Right atrium auricular region (tissue), 2 donors: ENCODE measurements at regions not wholly inside any gene's neighbourhood (a gene's known extent, or its start where the extent isn't known, plus 50 kb on each side); places are given as distances from the start of the nearest gene placed in this dataset.

Source experiments
- DNase-seq: peaks from one replicate; pipeline ENCODE4 v3.0.0-alpha.2; 2019; ENCODE audit warnings: low spot score
- H3K27ac ChIP-seq, 2 donors: fragments of 200-600 bp; sonication (generic); 1 replicate in 1 of 2; 2 replicates in 1 of 2; pipeline ENCODE4 v1.5.1; 2016 to 2019
- H3K27me3 ChIP-seq, 2 donors: fragments of 200-600 bp; sonication (generic); one replicate each; pipeline versions ENCODE4 v1.5.1 to v1.6.0; 2017 to 2019
- H3K36me3 ChIP-seq: fragments of 200-600 bp; sonication (generic); one replicate; pipeline ENCODE4 v1.5.1; 2016
- H3K4me1 ChIP-seq, 2 donors: fragments of 200-600 bp; sonication (generic); one replicate each; pipeline versions ENCODE4 v1.5.1 to v1.6.0; 2017 to 2019
- H3K4me3 ChIP-seq, 2 donors: fragments of 200-600 bp; sonication (generic); 1 replicate in 1 of 2; 2 replicates in 1 of 2; pipeline ENCODE4 v1.5.1; 2017 to 2019; ENCODE audit warnings: mild to moderate bottlenecking in 1 of 2, moderate library complexity in 1 of 2
- H3K9me3 ChIP-seq, 2 donors: fragments of 200-600 bp; sonication (generic); one replicate each; pipeline ENCODE4 v1.5.1; 2019
- TF ChIP-seq, protein P1 (sequence below), 2 donors: fragments of 200-600 bp; sonication (generic); IDR thresholded peaks; one replicate each; pipeline ENCODE4 v1.5.1; 2019; ENCODE audit warnings: antibody characterized with exemption in 2 of 2

DNA sequence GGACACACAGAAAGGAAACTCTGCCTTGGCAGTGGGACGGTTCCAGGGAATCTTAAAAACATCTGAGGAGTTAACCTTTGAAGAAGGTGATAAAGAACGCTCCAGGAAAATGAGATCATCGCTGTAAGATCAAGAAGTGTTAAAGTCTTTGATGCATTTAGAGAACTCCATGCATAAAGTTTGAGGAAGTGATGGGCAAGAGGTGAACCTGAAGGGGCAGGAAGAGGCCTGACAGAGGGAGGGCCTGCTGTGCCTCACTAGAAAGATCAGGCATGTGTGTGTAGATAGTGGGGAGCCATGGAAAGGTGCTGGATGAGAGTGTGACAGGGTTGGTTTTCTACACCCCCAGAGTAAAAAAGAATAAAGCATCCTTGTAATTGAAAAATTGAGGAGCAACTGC lies 889.2 kb downstream of the MCTP2 start:
- no peaks in the 10 kb centered on the region for H3K9me3 ChIP-seq

DNA sequence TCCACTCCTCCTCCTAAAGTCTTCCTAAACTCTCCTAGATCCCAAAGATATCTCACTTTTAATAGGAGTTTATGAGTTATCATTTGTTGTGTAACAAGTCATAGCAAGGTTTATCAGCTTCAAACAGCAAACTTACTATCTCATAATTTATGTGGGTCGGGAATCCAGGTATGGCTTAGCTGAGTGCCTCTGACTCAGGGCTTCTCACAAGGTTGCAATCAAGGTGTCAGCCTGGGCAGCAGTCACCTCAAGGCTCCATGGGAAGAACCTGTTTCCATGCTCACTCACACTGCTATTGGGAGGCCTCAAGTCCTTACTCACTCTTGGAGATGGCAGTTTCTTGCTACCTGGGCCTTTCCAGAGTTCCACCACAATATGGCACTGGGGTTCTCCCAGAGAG lies 889.8 kb downstream of the MCTP2 start:
- Histone ChIP-seq H3K4me3 (no peak overlapping the region), H3K4me1 (no peaks in the 10 kb centered on the region), H3K9me3 (no peaks in the 10 kb centered on the region), H3K36me3 (no peaks in the 10 kb centered on the region), H3K27ac (no peak overlapping the region), H3K27me3 (no peaks in the 10 kb centered on the region)
- no peak for DNase-seq
- TF ChIP-seq, protein P1, sequence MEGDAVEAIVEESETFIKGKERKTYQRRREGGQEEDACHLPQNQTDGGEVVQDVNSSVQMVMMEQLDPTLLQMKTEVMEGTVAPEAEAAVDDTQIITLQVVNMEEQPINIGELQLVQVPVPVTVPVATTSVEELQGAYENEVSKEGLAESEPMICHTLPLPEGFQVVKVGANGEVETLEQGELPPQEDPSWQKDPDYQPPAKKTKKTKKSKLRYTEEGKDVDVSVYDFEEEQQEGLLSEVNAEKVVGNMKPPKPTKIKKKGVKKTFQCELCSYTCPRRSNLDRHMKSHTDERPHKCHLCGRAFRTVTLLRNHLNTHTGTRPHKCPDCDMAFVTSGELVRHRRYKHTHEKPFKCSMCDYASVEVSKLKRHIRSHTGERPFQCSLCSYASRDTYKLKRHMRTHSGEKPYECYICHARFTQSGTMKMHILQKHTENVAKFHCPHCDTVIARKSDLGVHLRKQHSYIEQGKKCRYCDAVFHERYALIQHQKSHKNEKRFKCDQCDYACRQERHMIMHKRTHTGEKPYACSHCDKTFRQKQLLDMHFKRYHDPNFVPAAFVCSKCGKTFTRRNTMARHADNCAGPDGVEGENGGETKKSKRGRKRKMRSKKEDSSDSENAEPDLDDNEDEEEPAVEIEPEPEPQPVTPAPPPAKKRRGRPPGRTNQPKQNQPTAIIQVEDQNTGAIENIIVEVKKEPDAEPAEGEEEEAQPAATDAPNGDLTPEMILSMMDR (IDR thresholded peaks at IDR 0.05), result no peak

More for the DNA sequence above, 889.2 kb downstream of the MCTP2 start:
- no peak for DNase-seq
- Histone ChIP-seq H3K27me3 (no peaks in the 10 kb centered on the region), H3K27ac (no peak overlapping the region), H3K36me3 (no peaks in the 10 kb centered on the region), H3K4me3 (no peak overlapping the region), H3K4me1 (no peaks in the 10 kb centered on the region)
- TF ChIP-seq, protein P1 (IDR thresholded peaks at IDR 0.05), result no peak

DNA sequence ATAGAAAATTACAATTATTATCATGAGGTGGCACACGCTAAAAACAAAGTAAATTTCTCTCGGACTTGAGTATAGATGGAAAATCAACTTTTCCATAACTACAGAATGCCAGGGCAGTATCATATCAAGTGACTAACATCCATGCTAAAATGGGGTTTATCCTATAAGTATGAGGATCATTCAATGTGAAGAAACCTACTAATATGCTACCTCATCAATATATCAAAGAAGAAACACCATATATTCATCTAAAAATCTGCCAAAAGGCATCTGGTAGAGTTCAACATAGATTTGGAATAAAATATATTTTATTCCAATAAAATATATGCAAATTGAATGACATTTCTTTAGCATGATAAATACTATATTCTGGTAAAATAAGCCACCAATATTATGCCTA lies 894.4 kb downstream of the MCTP2 start:
- TF ChIP-seq, protein P1 (IDR thresholded peaks at IDR 0.05), result no peak
- H3K36me3 ChIP-seq, result no peaks in the 10 kb centered on the region
- H3K4me1 ChIP-seq, result peaks cover 0 to 18% of the 10 kb centered on the region in 2 donors
- no peaks in the 10 kb centered on the region for H3K27me3 ChIP-seq
- no peaks in the 10 kb centered on the region for H3K9me3 ChIP-seq
- no peak overlapping the region for H3K4me3 ChIP-seq
- no peak for DNase-seq
- H3K27ac ChIP-seq, result no peak overlapping the region

DNA sequence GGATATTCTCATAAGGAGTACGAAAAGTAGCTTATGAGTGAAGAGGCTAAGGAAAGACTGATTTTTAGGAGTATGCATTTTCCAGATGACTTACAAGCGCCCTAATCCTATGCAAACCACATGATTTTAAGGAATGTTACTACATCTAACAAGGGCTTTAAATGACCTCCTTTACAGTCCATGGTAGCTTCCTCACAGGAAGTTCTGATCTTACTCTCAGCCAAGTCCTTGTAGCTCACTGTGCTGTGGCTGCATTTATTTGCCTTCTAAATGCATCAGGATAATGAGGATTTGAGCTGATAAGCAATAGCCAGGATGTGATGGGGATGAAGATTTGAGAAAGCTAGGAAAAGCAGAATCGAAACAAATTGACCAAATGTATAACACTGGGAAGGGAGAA lies 896.0 kb downstream of the MCTP2 start:
- TF ChIP-seq, protein P1 (IDR thresholded peaks at IDR 0.05), result no peak
- H3K4me3 ChIP-seq, result no peak overlapping the region
- H3K4me1 ChIP-seq, result peaks cover 0 to 18% of the 10 kb centered on the region in 2 donors
- no peak for DNase-seq
- H3K27me3 ChIP-seq, result no peaks in the 10 kb centered on the region
- H3K36me3 ChIP-seq, result no peaks in the 10 kb centered on the region
- H3K9me3 ChIP-seq, result no peaks in the 10 kb centered on the region
- H3K27ac ChIP-seq, result no peak overlapping the region

DNA sequence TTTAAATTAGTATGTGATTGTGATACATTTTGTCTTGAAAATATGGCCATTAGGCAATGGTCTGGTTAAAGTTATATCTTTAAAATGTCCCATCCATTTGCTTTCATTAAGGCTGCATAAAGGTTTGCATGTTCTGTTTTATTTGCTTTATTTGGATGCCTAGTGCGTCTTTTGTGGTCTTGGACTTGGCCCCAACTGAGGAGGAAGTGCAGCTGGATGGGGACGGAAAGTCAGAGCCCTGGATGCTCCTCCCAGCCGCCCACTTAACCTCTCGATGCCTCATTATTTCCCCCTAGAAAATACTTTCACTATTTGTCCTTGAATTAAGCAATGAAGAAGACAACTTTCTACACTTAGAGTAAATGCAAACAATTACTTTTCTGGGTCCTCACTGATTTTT lies 898.2 kb downstream of the MCTP2 start:
- no peaks in the 10 kb centered on the region for H3K9me3 ChIP-seq
- DNase-seq, result no peak
- no peak overlapping the region for H3K27ac ChIP-seq
- H3K4me3 ChIP-seq, result no peak overlapping the region
- H3K27me3 ChIP-seq, result no peaks in the 10 kb centered on the region
- no peaks in the 10 kb centered on the region for H3K36me3 ChIP-seq
- TF ChIP-seq, protein P1 (IDR thresholded peaks at IDR 0.05), result no peak
- H3K4me1 ChIP-seq, result peaks cover 0 to 18% of the 10 kb centered on the region in 2 donors

DNA sequence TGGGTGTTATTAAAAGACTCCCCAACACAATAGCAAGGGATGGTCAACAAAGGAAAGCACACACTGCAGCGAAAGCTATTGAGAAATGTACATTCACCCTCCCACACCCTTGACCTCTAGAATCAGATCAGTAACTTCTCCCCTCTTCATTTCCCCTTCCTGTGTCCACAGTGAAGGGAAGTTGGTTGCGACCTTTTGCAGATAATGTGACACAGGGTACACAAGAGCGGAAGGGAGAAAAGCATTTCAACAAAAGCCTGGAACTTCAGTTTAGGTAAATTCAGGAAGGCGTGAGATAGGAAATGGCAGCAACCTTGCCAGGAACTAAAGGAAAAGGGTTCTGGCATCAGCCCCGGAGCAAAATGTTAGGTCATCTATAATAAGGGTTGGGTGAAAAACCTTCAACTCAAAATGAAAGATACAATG lies 899.8 kb downstream of the MCTP2 start:
- H3K27me3 ChIP-seq, result no peaks in the 10 kb centered on the region
- H3K4me1 ChIP-seq, result peaks cover 0 to 18% of the 10 kb centered on the region in 2 donors
- H3K27ac ChIP-seq, result no peak overlapping the region
- TF ChIP-seq, protein P1 (IDR thresholded peaks at IDR 0.05), result no peak
- no peak for DNase-seq
- no peak overlapping the region for H3K4me3 ChIP-seq
- H3K36me3 ChIP-seq, result no peaks in the 10 kb centered on the region
- no peaks in the 10 kb centered on the region for H3K9me3 ChIP-seq
